Middle frontal gyrus (tissue), 1 donor: ENCODE measurements at regions not wholly inside any gene's neighbourhood (a gene's known extent, or its start where the extent isn't known, plus 50 kb on each side); places are given as distances from the start of the nearest gene placed in this dataset.
"Not testable (repeated sequence)": the region's sequence is repeated elsewhere in the genome, so short reads cannot be mapped to it uniquely, and the experiment has no call there.

Experiments
- DNase-seq: peaks from one replicate; pipeline ENCODE4 v3.0.0-alpha.2; 2015; ENCODE audit warnings: low spot score; ENCODE audit errors: extremely low spot score

GRCh38 chr1:34369701-34370455, 193.2 kb downstream of the C1orf94 start:
- DNase-seq, result no peak

GRCh38 chr1:34370748-34371147, 194.0 kb downstream of the C1orf94 start:
- DNase-seq, result no peak

GRCh38 chr1:34371179-34371578, 194.5 kb downstream of the C1orf94 start:
- DNase-seq, result not testable (repeated sequence)

GRCh38 chr1:34371829-34372532, 195.3 kb downstream of the C1orf94 start:
- no peak for DNase-seq

- no peak for DNase-seq
Observed at GRCh38 chr1:34372891-34373290, 196.2 kb downstream of the C1orf94 start.

- no peak for DNase-seq
Observed at GRCh38 chr1:34373912-34374311, 197.2 kb downstream of the C1orf94 start.

GRCh38 chr1:34376531-34376930, 199.8 kb downstream of the C1orf94 start:
- DNase-seq, result no peak

- no peak for DNase-seq
Observed at GRCh38 chr1:34378968-34379856, 202.5 kb downstream of the C1orf94 start.

- no peak for DNase-seq
Observed at GRCh38 chr1:34379911-34380310, 203.2 kb downstream of the C1orf94 start.

GRCh38 chr1:34380526-34381124, 203.9 kb downstream of the C1orf94 start:
- DNase-seq, result no peak

GRCh38 chr1:34389974-34390373, 213.3 kb downstream of the C1orf94 start:
- DNase-seq, result no peak

GRCh38 chr1:34396042-34396441, 219.3 kb downstream of the C1orf94 start:
- DNase-seq, result no peak

GRCh38 chr1:34398241-34398915, 221.7 kb downstream of the C1orf94 start:
- no peak for DNase-seq

GRCh38 chr1:34398916-34399275, 222.2 kb downstream of the C1orf94 start:
- no peak for DNase-seq

- DNase-seq, result no peak
Observed at GRCh38 chr1:34400675-34401074, 224.0 kb downstream of the C1orf94 start.

- DNase-seq, result no peak
Observed at GRCh38 chr1:34403156-34403555, 226.4 kb downstream of the C1orf94 start.

GRCh38 chr1:34404804-34405203, 228.1 kb downstream of the C1orf94 start:
- DNase-seq, result no peak

GRCh38 chr1:34405266-34405959, 228.7 kb downstream of the C1orf94 start:
- no peak for DNase-seq

GRCh38 chr1:34406377-34406776, 229.7 kb downstream of the C1orf94 start:
- no peak for DNase-seq

GRCh38 chr1:34406833-34407539, 230.3 kb downstream of the C1orf94 start:
- no peak for DNase-seq
